ENCODE measurements at regions not wholly inside any gene's neighbourhood (a gene's known extent, or its start where the extent isn't known, plus 50 kb on each side); places are given as distances from the start of the nearest gene placed in this dataset.

DNA sequence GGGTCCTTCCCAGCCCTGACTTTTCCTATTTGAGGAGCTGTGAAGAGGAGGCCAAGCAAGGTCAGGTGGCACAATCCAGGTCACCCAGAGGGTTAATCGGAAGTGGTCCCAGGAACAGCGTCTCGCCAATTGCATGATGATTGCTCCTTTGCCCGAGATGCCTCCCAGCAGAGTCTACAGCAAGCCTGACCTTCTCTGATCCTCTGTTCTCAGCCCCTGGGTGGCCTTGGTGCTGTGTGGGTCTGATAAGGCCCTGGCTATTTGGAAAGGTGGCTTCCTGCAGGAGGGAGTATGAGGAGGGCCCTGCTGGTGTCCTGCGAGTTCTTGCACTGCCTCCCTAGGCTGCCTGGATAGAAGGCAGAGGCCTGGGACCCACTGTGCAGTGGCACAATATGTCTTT, 116.2 kb downstream of the FOXD2 start:
- DNase-seq (ENCODE audit: low read depth in 2 of 2) = no peak

DNA sequence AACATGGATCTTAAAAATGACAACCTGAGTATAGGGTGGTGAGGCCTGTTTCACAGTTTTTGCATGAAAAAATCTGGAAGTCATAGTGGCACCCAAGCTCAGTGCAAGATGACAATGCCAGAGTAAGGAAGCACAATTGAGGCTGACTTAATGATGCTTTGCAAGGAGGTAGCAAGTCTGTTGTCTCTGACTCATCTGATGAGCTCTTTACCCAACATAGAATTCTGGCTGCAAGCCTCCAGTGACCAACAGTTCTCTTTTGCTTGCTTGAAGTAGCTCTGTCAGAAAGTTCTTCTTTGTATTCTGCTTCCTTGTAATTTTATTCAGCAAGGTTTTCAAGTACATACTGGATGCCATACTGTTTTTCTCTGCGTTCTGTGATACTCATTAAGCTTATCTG, 117.1 kb downstream of the FOXD2 start:
- no peak for DNase-seq (ENCODE audit: low read depth in 2 of 2)

DNA sequence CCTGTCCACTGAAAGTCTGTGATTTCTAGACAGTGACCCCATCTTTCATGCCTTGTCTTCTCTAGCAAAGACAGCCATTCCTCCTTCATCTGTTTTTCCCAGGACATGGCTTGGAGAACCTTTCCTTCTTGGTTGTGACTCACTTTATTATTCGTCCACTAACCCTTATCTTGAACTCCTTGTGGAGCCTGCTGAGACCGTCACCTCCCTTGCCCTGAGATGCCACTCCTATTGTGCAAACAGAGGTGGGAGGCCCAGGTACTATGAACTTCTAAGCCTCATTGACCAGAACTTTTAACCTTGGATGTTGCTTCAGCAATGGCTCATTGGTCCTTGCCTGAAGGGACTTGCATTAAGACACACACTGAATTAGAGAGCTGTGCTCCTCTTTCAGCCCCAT, 117.5 kb downstream of the FOXD2 start:
- no peak for DNase-seq (ENCODE audit: low read depth in 2 of 2)

DNA sequence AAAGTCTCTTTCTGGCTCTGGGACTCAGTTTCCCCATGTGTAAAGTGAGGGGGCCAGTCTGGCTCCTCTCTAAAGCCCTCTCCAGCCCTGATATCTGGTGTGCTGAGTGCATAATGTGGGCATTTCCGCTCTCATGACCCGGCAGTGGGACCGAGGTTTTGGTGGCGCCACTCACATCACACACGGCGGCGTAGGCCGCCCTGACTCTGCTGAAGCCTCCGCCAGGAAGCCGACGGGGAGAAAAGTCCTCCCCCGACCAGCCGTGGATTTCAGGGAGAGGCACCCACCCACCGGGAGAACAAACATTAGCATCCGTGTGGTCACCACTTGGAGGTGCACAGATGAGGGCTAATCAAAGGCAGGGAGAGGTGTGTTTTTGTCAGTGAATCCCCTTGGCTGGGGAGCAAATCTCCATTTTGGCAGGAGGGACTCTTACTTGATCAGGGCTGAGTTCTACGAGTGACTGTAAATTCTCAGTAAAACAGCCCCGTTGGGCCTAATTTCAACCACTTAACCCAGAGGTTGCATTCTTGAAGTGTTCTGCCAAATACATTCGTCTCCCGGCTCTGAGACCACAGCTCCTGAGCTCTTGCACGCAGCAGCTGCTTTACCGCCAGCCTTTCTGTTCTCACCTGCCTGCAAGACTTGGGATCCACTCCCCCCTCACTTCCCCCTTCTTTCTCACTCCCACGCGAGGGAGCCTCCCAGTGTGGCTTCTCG, 118.2 kb downstream of the FOXD2 start:
- no peak for DNase-seq (ENCODE audit: low read depth in 2 of 2)

DNA sequence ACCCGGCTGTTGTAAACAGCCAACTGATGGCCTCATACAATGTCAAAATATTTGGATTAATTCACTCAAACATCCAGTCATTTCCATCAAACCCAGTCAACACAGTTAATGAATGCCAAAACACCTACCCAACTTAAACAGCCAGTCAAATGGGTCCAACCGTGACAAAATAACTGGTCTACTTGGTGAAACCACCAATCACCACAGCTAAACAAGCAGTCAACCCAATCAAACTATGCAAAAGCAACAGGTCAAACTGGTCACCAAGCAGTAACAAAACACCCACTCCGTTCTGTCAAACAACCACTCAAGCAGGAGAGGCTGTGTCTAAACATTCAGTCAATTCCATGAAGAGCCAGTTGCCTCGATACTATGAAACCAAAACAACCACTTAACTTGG, 119.2 kb downstream of the FOXD2 start:
- no peak for DNase-seq (ENCODE audit: low read depth in 2 of 2)

DNA sequence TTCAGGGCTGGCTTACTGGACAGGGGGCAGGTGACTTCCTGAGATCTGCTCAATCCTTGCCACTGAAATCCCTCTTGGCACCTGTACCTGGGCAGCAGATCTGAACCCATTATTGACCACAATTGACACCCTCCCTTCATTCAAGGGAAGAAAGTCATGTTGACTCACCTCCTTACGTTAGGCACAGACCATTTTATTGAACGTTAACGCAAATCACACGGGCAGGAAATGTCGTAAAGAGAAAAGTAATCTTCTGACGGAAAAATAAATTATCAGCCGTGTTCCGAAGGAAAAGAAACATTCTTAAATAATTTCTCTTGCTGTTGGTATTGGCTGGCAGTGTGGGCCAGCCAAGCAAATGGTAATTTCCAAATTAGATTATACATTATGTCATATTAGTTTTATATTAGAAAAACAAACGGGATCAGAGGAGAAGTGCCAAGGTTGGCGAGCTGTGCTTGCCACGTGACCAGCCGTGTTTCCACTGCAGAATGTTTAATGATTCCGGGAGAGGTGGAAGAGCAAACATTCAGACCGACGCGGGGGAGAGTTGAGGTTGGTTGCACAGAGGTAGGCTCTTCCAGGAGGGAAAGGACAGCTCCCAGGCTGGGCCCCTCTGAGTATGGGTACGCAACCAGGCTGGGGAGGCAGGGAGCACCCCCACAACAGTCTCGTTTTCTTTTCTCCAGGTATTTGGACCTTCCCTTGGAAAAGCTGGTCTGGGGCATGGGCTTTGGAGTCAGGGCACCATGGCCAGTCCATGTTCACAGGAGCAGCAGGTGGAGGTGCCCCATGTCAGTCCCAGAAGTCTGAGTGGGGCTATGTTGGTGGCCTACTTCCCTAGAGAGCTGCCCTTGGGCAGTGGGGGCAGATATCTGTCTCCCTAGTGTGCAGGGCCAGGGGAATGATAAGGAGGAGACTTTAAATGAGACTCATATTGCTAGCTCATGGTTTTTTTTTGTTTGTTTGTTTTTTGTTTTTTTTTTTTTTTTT, 121.1 kb downstream of the FOXD2 start:
- DNase-seq (ENCODE audit: low read depth in 2 of 2) = no peak

DNA sequence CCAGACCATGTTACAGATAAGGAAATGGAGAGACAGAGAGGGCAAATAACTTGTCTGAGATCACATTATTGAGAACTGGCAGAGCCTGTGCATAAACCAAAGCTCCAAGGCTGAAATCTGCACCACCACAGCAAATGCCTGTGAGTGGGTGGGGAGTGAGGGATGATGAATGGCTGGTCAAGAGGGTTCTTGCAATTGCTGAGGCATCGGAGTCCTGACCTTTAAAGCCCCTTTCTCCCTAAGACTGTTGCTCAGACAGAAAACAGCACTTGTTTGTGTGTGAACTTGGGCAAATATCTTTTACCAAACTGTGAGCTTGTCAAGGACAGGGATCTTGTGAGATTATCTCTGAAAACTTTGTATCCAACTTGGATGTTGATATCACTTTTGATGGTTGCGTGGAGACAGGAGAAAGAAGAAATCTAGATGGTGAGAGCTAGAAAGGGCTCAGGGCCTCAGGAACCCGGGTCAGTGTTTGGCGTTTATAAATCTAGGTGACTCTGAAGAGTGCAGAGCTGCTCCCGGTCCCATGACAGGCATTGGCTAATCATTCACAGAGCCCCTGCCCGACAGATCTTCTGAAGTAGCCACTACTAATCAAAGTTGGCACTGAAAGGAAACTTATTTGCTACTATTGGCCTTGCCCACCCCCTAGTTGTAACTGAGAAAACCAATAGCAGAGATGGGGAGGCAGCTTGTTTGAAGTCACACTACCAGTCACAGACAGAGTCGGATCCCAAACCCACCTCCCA, 122.3 kb downstream of the FOXD2 start:
- no peak for DNase-seq (ENCODE audit: low read depth in 2 of 2)

DNA sequence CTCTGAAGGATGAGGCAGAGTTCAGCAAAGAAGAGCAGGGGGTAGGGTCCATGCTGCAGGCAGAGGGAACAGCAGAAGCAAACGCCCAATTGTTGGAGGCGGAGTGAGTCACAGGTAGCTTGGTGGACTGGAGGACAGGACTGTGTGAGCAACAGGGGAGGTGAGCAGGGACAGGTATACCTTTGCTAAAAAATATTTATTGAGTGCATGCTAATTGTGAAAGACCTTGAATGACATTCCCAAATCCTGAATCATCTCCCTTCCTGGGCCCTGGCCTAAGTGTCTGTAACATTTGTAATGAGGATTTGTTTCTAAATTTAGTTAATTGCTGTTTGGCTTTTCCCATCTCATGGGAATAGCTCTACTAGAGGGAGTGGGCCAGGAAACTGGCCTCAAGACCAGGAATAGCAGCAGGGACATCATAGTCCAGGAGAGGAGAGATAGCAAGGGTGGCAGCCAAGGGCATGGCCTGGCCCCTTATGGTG, 123.7 kb downstream of the FOXD2 start:
- no peak for DNase-seq (ENCODE audit: low read depth in 2 of 2)

DNA sequence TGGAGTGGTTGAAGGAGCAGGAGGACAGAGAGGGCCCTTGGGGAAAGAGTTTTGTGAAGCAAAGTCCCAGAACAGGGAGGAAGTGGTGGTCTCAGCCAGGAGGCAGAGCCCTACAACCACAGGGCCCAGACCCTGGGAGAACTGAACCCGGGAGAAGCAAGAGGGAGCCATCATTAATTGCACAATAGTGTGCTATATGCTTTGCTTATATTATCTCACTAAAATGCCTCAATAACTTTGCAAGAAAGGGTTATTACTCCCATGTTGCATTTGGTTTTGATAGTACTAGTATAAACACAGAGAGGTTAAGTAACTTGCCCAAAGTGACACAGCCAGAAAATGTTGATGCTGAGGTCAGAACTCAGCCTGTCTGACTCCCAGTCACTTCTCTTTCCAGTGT, 124.3 kb downstream of the FOXD2 start:
- no peak for DNase-seq (ENCODE audit: low read depth in 2 of 2)

DNA sequence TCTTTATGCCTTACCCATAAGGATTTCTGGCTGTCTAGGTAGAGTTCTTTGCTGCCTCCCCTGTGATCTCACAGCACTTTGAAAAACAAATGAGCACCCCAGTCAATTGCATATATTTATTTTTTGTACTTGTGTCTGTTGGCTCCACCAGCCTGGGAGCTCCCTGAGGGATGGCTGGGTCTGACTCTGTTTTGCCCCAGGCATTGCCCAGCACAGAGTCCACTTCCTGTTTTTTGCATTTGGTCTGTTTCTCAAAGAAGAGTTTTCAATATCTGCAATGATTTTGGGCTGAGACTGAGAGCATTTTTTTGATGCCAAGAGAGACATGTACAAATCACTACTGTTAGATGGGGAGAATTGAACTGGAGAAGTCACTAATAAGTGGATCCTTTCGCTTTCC, 125.0 kb downstream of the FOXD2 start:
- DNase-seq (ENCODE audit: low read depth in 2 of 2) = no peak

DNA sequence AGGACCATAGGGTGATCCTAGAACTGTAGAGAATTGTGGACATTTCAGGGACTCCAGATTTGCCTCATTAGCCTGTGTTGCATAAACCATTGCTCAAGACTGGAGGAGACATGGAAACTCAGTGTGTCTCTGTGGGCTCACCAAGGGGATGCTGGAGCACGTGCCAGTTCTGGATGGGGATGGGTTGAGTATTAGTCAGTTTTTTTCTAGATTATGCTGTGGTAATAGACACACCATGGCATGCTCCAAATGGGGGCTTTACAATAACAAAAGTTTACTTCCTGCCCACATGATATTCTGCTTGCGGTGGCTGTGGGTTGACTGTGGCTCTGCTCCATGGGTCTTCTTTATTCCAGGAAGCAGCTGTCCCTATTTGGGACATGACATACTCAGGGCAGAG, 125.4 kb downstream of the FOXD2 start:
- no peak for DNase-seq (ENCODE audit: low read depth in 2 of 2)

DNA sequence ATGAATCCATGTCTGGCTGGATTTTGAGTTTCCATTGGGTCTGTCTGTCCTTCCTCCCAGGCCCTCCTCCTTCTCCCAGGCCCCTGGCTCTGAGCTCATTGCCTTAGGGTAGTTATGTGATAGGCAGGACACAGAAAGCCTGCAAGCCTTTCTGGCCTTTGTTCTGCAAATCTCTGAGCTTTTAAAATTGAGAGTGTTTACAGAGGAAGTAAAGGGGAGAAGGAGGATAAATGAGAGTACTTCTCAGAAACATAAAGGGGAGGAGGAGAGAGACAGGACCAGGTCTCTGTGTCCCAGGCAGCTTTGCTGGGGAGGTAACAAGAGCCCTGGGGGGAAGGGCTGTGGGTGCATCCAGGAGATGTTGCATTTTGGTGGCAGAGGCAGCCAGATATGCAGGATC, 126.7 kb downstream of the FOXD2 start:
- no peak for DNase-seq (ENCODE audit: low read depth in 2 of 2)

DNA sequence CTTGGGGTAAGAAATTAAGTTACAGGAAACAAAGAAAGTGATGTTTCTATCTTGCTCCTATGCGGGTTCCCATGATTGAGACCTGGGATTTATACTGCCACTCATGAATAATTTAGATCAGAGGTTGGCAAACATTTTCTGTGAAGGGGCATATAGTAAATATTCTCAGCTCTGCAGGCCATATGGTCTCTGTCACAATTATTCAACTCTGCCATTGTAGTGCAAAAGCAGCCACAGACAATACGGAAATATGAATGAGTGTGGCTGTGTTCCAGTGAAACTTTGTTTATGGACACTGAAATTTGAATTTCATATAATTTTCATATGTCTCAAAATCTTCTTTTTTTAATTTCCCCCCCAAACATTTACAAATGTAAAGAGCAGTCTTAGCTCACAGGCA, 127.2 kb downstream of the FOXD2 start:
- no peak for DNase-seq (ENCODE audit: low read depth in 2 of 2)

DNA sequence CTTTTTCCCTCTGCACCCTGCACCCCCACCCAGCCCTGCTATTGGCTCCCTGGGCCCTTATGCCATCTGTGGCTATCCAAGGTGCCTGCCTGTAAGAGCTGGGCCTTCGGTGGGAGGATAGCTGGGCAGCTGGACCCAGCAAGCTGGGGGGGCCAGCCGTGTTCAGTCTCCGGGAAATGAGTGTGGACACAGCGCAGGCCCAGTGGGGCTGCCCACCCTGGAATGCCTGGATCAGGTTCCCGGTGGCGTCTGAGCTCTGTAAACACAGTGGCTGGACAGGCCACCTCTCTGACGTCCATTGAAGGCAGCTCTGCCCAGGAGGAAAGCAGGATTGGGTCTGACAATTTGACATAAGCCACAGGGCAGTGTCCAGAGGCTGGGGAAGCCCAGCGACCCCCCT, 127.8 kb downstream of the FOXD2 start:
- no peak for DNase-seq (ENCODE audit: low read depth in 2 of 2)

DNA sequence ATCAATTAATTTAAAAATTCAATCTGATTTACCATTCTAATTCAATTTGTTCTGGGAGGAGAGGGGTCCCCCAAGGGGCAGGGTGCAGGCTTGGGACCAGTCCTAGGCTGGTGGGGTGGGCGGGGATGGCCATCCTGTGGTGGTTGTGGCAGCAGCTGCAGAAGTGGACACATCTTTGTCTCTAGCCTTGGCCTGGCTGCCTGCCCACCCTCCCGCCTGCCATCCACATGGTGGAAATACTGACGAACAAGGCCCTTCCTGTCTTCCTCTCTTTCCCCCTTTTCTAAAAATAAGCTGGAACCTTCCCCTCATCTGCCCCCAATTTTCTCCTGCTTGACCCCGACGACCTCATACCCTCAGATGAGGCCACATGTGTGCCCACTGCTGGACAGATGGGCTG, 130.9 kb downstream of the FOXD2 start:
- no peak for DNase-seq (ENCODE audit: low read depth in 2 of 2)

DNA sequence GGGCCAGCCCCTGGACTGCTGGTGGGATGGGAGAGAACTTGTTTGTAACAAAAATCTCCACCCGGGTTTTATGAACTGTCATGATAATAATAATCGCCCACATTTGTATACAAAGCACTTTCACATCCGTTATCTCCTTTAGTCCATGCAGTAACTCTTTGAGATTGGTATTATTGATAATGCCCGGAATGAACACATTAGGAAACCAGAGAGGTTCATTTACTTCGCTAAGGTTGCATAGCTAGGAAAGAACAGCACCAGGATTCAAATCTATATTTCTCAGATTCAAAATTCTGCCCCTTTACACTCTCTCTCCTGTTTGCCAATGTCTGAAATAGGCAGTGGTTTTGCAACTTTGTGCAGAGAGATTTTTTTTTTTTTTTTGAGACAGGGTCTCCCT, 131.4 kb downstream of the FOXD2 start:
- no peak for DNase-seq (ENCODE audit: low read depth in 2 of 2)

DNA sequence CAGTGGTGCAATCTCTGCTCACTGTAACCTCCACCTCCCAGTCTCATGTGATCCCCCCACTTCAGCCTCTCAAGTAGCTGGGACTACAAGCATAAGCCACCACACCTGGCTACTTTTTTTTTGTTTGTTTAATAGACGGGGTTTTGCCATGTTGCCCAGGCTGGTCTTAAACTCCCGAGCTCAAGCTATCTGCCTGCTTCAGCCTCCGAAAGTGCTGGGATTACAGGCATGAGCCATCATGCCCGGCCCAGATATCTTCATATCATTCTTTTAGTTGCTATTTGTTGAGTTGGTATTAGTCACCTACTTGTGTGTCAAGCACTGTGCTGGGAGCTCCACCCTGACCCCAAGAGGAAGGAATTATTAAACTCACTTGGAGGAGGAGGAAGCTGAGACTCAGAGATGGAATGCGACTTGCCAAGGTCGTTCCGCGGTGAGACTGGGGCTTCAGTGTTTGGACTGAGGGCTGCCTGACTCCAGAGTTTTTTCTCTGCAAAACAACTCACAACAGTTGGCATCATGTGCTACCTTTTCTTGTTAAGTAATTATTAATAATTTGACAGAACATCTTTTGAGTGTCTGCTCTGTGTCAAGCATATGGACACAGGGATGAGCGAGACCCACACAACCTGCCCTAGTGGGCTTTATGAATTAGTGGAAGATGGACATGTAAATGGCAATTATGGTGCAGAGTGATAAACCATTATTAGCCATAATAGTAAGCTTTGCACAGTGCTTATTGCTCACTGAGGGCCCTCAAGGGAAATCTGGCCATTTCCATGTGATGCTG, 132.0 kb downstream of the FOXD2 start:
- DNase-seq (ENCODE audit: low read depth in 2 of 2) = no peak

DNA sequence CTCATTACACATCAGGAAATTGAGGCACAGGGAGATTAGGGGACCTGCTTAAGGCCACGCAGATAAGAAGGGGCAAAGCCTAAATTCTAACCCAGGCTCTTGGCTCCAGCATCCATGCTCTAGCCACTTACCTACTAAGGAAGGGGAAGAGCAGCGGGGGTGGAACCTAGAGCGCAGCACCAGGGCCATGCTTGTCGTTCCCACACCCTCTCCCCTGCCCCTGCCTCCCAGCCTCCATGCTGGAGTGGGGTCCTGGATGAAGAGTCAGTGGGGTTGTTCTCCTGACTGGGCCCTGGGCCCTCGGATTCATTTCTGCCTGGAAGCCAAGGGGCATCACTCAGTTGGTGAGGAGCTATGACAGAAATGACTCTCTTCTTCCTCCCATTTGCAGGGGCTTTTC, 133.3 kb downstream of the FOXD2 start:
- no peak for DNase-seq (ENCODE audit: low read depth in 2 of 2)

DNA sequence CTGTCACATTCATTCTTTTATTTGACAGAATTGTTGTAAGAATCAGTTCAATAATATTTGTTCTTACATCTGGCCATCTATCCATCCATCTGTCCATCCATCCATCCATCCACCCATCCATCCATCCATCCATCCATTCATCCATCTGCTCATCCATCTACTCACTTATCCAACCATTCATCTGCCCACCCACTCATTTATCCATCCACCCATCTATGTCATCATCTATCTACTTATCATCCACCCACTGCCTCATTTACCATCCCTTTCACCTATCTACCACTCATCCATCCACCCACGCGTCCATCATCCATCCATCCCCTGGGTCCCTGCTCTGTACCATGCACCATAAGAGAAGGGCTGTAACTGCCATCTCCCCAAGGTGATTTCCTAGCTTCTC, 134.1 kb downstream of the FOXD2 start:
- no peak for DNase-seq (ENCODE audit: low read depth in 2 of 2)

DNA sequence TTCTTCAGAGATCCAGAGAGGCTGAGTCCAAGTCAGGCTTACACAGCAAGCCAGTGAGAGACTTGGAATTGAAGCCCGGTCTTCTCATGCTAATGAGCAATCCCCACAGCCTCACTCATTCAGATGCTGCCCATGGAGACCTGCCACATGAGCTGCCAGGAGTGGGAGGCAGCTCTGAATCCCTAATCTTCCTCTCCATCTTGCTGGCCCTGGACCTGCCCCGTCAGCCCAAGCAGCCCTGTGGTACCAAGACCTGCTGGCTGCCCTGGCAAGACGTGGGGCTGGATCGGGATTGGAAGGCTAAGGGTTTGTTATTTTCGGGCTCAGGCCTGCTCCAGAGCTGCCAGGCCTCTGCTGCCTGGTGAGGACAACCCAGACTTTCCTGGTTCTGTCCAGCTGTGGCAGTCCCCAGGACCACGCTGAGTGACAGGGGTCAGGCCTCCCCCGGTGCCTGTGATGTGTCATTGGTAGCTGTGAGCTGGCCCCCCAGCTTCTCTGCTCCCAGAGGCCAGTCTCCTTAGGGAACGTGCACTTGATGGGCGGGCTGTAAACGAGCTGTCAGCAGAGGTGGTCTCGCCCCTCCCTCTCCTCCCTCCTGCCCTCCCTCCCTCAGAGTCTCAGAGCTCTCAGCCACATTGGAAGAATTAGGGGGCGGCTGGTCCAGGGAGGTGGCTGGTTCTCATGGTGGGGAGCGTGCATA, 135.0 kb downstream of the FOXD2 start:
- DNase-seq (ENCODE audit: low read depth in 2 of 2) = no peak

Data from stimulated activated CD8-positive, alpha-beta memory T cell treated with anti-CD3 and anti-CD28 coated beads, Interleukin-2, amount 100 ng/mL, for 48 hours (primary cell).